ENCODE measurements at regions not wholly inside any gene's neighbourhood (a gene's known extent, or its start where the extent isn't known, plus 50 kb on each side); places are given as distances from the start of the nearest gene placed in this dataset.
A peak's percentile ranks its signal among the peaks of the same experiment; 100 is the strongest.

- DNase-seq (ENCODE audit: low spot score): no peak
These were observed 492.5 kb upstream of the ID2 start for GRCh38 chr2:8189316-8189715.

- no peak for DNase-seq (ENCODE audit: low spot score)
These were observed 491.6 kb upstream of the ID2 start for GRCh38 chr2:8190279-8190678.

- no peak for DNase-seq (ENCODE audit: low spot score)
These were observed 490.4 kb upstream of the ID2 start for GRCh38 chr2:8191427-8191826.

GRCh38 chr2:8193146-8193545 is 488.7 kb upstream of the ID2 start:
- no peak for DNase-seq (ENCODE audit: low spot score)

GRCh38 chr2:8193686-8194615 is 487.9 kb upstream of the ID2 start:
- DNase-seq (ENCODE audit: low spot score): peak; percentile 23

GRCh38 chr2:8195784-8196183 is 486.1 kb upstream of the ID2 start:
- DNase-seq (ENCODE audit: low spot score): no peak

GRCh38 chr2:8196316-8196715 is 485.5 kb upstream of the ID2 start:
- no peak for DNase-seq (ENCODE audit: low spot score)

- no peak for DNase-seq (ENCODE audit: low spot score)
These were observed 484.8 kb upstream of the ID2 start for GRCh38 chr2:8197101-8197500.

- no peak for DNase-seq (ENCODE audit: low spot score)
These were observed 484.0 kb upstream of the ID2 start for GRCh38 chr2:8197825-8198224.

DNA sequence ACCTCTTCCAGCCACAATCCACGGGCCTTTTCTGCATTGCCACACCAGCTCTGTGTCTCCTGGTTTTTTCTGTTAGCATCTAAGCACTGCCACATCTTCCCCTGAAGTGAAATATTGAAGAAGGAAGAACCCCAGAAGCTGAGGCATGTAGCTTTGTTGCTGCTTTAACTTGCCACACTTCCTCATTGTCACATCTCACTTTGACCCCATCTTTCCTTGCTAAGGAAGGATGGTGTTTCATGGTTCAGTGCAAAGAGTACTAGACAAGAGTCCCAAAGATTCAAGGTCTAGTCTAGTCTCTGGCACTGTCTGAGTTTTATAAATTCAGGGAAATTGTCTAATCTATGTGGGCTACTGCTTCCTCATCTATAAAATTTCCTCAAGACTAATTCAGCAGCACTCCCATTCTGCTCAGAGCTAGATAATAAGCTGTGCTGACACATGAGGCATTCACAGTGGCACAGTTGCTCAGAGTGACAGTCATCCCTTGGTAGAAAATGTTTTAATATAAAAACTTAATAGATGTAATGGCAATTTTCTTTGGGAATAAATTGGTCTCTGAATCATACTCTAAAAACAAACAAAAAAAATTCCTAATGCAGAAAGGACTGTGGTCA is 483.0 kb upstream of the ID2 start:
- DNase-seq (ENCODE audit: low spot score): no peak

DNA sequence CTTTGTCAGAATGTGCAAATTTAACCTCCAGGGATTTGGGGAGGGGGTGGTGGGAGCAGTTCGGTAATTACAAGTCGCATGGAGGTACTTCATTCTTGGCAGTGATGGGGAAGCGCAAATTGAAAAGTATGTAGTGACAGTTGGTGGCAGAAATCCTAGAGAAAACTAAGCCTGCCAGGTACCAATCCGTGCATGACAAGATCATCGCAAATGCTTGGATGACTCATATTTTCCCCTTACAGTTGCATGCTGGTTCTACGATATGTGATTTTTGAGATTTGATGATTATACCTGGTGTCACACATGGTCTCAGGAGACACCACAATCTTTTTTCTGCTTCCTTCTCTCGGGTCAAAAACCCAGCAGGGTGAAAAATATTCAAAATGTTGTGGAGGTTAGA is 479.7 kb upstream of the ID2 start:
- DNase-seq (ENCODE audit: low spot score): no peak

- no peak for DNase-seq (ENCODE audit: low spot score)
These were observed 478.5 kb upstream of the ID2 start for GRCh38 chr2:8203364-8203763.

DNA sequence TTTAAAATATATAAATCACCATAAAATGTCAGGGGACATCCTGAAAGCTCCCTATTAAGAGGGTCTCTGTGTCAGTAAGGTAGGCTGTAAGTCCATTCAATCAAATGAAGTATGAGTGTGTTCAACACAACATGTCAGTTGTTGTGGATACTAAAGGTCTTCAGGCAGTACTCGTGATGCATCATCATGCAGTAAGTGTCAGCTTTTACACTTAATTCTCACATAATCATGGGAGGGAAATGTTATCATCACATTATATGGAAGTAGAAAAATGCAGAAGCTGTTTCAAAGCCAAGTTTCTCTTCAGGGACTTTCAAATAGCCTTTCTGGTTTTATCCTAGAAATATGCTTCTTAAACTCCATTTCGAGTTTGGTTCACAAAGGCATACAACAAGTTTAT is 477.1 kb upstream of the ID2 start:
- DNase-seq (ENCODE audit: low spot score): no peak

DNA sequence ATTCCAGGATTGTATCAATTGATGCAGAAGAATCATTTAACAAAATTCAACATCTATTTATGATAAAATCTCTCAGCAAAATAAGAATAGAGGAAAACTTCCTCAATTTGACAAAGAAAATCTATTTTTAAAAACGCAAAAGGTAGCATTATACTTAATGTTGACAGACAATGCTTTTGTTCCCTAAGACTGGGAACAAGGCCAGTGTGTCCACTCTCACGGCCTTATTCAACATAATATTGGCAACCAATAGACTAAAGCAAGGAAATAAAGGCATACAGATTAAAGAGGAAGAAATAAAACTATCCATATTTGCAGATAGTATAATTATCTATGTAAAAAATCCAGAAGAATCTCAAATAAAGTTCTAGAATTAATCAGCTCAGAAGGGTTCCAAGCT is 472.4 kb upstream of the ID2 start:
- DNase-seq (ENCODE audit: low spot score): no peak

DNA sequence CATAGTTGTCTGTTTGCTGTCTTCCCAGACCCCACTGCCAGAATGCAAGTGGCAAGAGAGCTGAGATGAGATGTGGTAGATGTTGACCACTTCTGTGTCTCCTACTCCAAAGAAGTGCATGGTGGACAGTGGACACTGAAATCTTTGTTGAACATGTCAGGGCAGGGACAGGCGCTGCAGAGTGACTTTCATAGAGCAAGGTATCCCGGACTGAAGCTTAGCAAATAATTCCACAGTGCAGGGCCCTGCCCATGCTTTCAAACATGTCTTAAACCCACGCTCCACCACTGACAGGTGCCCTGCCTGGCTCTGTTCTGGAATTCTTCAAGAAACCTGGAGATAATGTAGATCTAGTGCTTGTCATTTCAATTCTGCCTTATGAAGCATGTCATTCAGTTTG is 470.5 kb upstream of the ID2 start:
- no peak for DNase-seq (ENCODE audit: low spot score)

GRCh38 chr2:8212239-8212638 is 469.6 kb upstream of the ID2 start:
- no peak for DNase-seq (ENCODE audit: low spot score)

- no peak for DNase-seq (ENCODE audit: low spot score)
These were observed 467.7 kb upstream of the ID2 start for GRCh38 chr2:8214036-8214615.

DNA sequence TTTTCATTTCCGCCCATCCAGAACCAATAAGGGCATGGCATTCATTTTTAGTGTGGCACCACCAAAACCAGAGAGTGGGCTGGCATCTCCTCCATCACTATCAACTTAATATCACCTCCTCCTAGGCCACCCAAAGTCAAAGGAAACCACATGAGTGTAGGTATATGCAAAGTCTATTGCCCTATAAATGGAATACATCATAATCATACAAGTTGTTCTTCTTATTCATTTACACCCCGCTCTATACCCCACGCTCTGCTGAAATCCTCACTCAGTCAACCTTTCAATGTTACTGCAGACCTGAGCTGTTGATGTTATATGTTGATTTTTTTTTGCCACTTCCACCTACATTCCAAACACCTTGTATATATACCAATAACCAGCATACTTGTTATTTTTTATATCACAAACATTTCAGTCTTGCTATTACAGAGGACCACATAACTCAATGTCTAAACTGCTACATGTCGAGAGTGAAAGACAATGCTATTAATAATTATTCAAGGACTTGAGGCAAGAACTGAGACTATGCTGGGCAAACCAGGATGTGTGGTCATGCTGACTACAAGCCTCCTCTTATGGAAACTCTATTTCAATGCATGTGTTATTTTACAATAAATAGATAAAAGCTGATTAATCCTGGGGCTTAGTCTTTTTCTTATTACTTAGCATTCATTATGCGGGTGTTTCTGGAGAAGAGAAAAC is 466.5 kb upstream of the ID2 start:
- no peak for DNase-seq (ENCODE audit: low spot score)

DNA sequence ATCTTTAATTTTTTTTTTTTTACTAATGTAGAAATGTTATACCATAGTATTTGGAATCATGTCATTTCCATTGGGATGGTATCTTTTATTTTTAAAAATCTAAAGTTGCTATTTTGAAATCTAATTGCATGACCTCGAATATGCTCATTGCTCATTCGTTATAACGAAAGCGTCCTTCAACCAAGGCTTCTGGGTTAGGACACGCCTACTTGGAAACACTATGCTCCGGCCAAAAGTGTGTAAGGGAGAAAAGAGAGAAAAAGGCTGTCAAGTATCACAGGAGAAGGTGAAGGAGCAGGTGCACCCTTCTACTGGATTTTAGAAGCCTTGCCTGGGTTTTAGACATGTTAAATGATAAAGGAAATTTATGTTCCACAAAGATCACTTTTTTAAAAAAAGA is 465.9 kb upstream of the ID2 start:
- no peak for DNase-seq (ENCODE audit: low spot score)

DNA sequence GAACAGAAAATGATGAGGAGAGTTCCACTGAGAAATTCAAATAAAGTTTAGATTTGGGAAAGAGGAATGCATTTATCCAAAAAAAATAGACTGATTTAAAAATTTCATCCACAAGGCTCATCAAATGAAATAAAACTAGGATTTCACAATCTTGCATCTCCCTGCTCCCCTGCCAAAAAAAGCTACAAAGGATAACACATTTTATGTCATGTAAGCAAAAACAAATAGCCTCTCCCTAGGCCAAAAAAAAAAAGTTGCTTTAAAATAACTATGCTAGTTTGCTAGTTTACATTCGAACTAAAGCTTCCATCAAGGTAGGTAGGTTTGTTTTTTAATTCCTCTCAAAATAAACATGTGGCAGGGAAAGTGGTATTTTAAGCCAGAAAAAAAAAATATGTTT is 465.5 kb upstream of the ID2 start:
- DNase-seq (ENCODE audit: low spot score): no peak

DNA sequence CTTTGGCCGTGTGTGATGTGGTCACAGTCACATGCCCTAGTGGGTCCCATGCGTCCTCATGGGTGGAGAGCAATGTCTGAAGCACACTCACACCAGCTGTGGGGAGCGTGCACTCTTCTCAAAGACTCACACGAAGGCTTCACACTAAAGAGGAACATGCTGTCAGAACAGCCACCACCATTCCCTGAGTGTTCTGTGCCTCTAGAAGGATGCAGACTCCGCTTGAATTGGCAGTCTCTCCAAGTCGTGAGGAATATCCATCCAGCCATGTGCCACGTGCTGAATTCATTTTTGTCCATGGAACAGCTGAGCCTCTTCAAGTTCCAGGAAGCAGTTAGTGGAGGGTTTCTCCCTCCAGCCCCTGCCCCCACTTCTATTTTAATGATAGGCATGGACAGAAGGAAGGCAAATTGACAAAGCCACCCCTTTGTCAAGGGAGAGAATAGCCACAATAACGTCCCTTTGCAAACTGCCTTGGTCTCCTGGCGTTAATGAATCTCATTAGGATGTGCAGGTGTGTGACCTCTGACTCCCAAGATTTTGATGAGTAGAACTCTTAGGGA is 464.3 kb upstream of the ID2 start:
- no peak for DNase-seq (ENCODE audit: low spot score)

DNA sequence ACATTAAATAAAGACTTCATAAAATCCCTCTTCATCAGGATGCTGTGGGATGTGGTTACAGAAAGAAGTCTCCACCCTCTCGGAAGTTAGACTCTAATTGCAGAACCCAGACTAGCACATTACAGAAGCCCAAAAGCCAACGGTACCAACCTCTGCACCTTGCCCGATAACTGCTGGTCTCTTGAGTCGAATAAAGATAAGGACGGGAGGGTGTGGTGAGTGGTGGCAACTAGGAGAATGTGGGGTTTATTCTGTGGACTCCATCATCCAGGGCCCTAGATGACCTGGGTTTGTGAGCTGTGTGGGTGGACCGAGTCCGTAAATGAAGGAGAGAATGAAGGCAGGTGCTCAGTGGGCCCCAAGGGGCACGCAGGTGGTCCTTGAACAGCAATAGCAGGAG is 462.8 kb upstream of the ID2 start:
- no peak for DNase-seq (ENCODE audit: low spot score)

All from SK-N-DZ (cell line).